GM10248 (cell line): ENCODE measurements at regions not wholly inside any gene's neighbourhood (a gene's known extent, or its start where the extent isn't known, plus 50 kb on each side); places are given as distances from the start of the nearest gene placed in this dataset.
"Not testable (repeated sequence)": the region's sequence is repeated elsewhere in the genome, so short reads cannot be mapped to it uniquely, and the experiment has no call there.

Source experiments
- CTCF ChIA-PET: fragments of 300-600 bp; sonication (Branson Sonifier 250); formaldehyde crosslinking; extraction: SDS; loops from one replicate; lab custom pipeline; 2021; ENCODE audit warnings: antibody characterized with exemption; lab: Yijun Ruan, JAX
- POLR2A ChIA-PET: fragments of 350-650 bp; sonication (Branson Sonifier 250); formaldehyde crosslinking; extraction: SDS; loops from one replicate; lab custom pipeline; 2020; ENCODE audit warnings: antibody characterized with exemption; lab: Yijun Ruan, JAX
- DNase-seq: peaks from one replicate; pipeline ENCODE4 v3.0.0; 2012; ENCODE audit errors: extremely low spot score
- CTCF ChIP-seq: IDR thresholded peaks from 2 replicates; pipeline ENCODE4 v1.5.1; 2012; ENCODE audit warnings: mild to moderate bottlenecking, low read depth; ENCODE audit errors: extremely low read depth, missing control alignments, control extremely low read depth

GRCh38 chr2:181792906-181793305 is 98.6 kb upstream of the ITPRID2 start:
- CTCF ChIA-PET: no interaction called here
- TF ChIP-seq CTCF: no peak
- POLR2A ChIA-PET: no interaction called here
- no peak for DNase-seq

GRCh38 chr2:181798022-181798421 is 93.5 kb upstream of the ITPRID2 start:
- ChIA-PET CTCF (no interaction called here), POLR2A (no interaction called here)
- DNase-seq: no peak
- no peak for TF ChIP-seq CTCF

- CTCF ChIA-PET: interaction anchor here (1.2 to 2.1 kb wide), 2 partner anchors 8 to 48 kb away, joined by 3 to 6 read pairs; no protein-coding TSS in a partner anchor
- POLR2A ChIA-PET, DNase-seq: not testable (repeated sequence)
Measured at GRCh38 chr2:181802300-181802699, 89.2 kb upstream of the ITPRID2 start.

- DNase-seq, POLR2A ChIA-PET: not testable (repeated sequence)
- CTCF ChIA-PET: interaction anchor here (1.0 to 1.4 kb wide), 2 partner anchors 16 to 46 kb away, joined by 3 to 4 read pairs; no protein-coding TSS in a partner anchor
Measured at GRCh38 chr2:181803903-181804799, 87.4 kb upstream of the ITPRID2 start.

GRCh38 chr2:181805228-181806038 is 86.1 kb upstream of the ITPRID2 start:
- CTCF ChIA-PET: no interaction called here
- DNase-seq: no peak
- TF ChIP-seq CTCF: no peak
- POLR2A ChIA-PET: no interaction called here

GRCh38 chr2:181806039-181806392 is 85.5 kb upstream of the ITPRID2 start:
- CTCF ChIA-PET: no interaction called here
- TF ChIP-seq CTCF: no peak
- no peak for DNase-seq
- POLR2A ChIA-PET: no interaction called here

- CTCF ChIA-PET: interaction anchor here (1.6 kb wide), 1 partner anchor 11 kb away, joined by 3 read pairs; no protein-coding TSS in a partner anchor
- POLR2A ChIA-PET: no interaction called here
- TF ChIP-seq CTCF: no peak
- DNase-seq: no peak
Measured at GRCh38 chr2:181807526-181807925, 84.0 kb upstream of the ITPRID2 start.
